ENCODE measurements at regions not wholly inside any gene's neighbourhood (a gene's known extent, or its start where the extent isn't known, plus 50 kb on each side); places are given as distances from the start of the nearest gene placed in this dataset.

DNA sequence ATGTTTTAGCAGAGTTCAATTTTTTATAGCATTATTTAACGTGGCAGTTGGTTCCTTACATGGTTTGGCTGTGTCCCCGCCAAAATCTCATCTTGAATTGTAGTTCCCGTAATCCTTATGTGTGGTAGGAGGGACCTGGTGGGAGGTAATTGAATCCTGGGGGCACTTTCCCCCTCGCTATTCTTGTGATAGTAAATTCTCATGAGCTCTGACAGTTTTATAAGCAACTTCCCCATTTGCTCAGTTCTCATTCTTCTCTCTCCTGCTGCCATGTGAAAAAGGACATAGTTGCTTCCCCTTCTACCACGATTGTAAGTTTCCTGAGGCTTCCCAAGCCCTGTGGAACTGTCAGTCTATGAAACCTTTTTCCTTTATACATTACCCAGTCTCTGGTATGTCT is 329.5 kb downstream of the GRIA2 start:
- Histone ChIP-seq H2AFZ (ENCODE audit: low read length) (no peak overlapping the region), H3K4me1 (ENCODE audit: insufficient read depth, low read length, poor library complexity, severe bottlenecking) (no peaks in the 10 kb centered on the region), H3K9me2 (ENCODE audit: insufficient read depth, low read length) (no peaks in the 10 kb centered on the region), H3K4me3 (ENCODE audit: low read depth, low read length, poor library complexity, severe bottlenecking) (no peak overlapping the region), H3K36me3 (ENCODE audit: insufficient read depth, low read length) (no peaks in the 10 kb centered on the region), H4K20me1 (ENCODE audit: insufficient read depth, low read length) (no peaks in the 10 kb centered on the region), H3K4me2 (ENCODE audit: low read length) (no peak overlapping the region), H3K27ac (ENCODE audit: low read depth, low read length, poor library complexity, severe bottlenecking) (no peak overlapping the region), H3K79me2 (ENCODE audit: insufficient read depth, low read depth, low read length) (no peaks in the 10 kb centered on the region), H3K9me3 (ENCODE audit: low read length) (no peaks in the 10 kb centered on the region)
- DNase-seq (ENCODE audit: low spot score), result no peak
- no TSS peak for BruUV-seq (replicated peaks)
- TF ChIP-seq, protein P1, sequence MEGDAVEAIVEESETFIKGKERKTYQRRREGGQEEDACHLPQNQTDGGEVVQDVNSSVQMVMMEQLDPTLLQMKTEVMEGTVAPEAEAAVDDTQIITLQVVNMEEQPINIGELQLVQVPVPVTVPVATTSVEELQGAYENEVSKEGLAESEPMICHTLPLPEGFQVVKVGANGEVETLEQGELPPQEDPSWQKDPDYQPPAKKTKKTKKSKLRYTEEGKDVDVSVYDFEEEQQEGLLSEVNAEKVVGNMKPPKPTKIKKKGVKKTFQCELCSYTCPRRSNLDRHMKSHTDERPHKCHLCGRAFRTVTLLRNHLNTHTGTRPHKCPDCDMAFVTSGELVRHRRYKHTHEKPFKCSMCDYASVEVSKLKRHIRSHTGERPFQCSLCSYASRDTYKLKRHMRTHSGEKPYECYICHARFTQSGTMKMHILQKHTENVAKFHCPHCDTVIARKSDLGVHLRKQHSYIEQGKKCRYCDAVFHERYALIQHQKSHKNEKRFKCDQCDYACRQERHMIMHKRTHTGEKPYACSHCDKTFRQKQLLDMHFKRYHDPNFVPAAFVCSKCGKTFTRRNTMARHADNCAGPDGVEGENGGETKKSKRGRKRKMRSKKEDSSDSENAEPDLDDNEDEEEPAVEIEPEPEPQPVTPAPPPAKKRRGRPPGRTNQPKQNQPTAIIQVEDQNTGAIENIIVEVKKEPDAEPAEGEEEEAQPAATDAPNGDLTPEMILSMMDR (conservative IDR thresholded peaks at IDR 0.05; ENCODE audit: low read length), result no peak
- no peak for TF ChIP-seq EZH2phosphoT487 (IDR thresholded peaks at IDR 0.05; ENCODE audit: borderline replicate concordance, low read depth, low read length)
- intact Hi-C loops (cut with micrococcal nuclease; ENCODE audit: unreplicated experiment), result no loop called here
- ChIA-PET CTCF (ENCODE audit: unreplicated experiment) (no interaction called here), POLR2A (no interaction called here)

DNA sequence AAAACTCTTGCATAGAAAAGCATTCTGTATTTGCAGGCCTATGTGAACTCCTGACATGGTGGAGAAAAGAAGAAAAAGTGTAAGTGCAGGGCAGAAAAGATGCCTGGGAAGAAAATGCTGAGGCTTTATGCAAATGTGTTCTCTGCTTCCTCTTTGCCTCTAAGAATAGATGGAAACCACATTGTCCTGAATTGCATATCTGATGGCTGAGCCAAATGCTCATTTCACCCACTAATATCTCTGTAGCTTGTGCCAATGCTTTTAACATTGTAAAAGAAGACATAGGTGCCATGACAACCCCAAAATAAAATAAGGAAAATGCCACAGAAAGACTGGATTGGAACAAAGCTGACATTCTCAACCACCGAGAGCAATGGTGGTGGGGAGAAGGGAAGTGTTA is 307.4 kb downstream of the GRIA2 start:
- Histone ChIP-seq H3K4me3 (ENCODE audit: low read depth, low read length, poor library complexity, severe bottlenecking) (no peak overlapping the region), H3K9me3 (ENCODE audit: low read length) (0 out of 2 replicates have a peak, but pooled peaks cover 11% of the 10 kb centered on the region), H4K20me1 (ENCODE audit: insufficient read depth, low read length) (no peaks in the 10 kb centered on the region), H3K9me2 (ENCODE audit: insufficient read depth, low read length) (no peaks in the 10 kb centered on the region), H3K27ac (ENCODE audit: low read depth, low read length, poor library complexity, severe bottlenecking) (no peak overlapping the region), H3K36me3 (ENCODE audit: insufficient read depth, low read length) (no peaks in the 10 kb centered on the region), H3K4me1 (ENCODE audit: insufficient read depth, low read length, poor library complexity, severe bottlenecking) (no peaks in the 10 kb centered on the region), H3K79me2 (ENCODE audit: insufficient read depth, low read depth, low read length) (no peaks in the 10 kb centered on the region), H3K4me2 (ENCODE audit: low read length) (no peak overlapping the region), H2AFZ (ENCODE audit: low read length) (no peak overlapping the region)
- no peak for DNase-seq (ENCODE audit: low spot score)
- no TSS peak for BruUV-seq (replicated peaks)
- TF ChIP-seq, protein P1 (conservative IDR thresholded peaks at IDR 0.05; ENCODE audit: low read length), result no peak
- TF ChIP-seq EZH2phosphoT487 (IDR thresholded peaks at IDR 0.05; ENCODE audit: borderline replicate concordance, low read depth, low read length), result no peak
- POLR2A ChIA-PET, result no interaction called here
- intact Hi-C loops (cut with micrococcal nuclease; ENCODE audit: unreplicated experiment), result no loop called here
- CTCF ChIA-PET (ENCODE audit: unreplicated experiment), result no interaction called here

DNA sequence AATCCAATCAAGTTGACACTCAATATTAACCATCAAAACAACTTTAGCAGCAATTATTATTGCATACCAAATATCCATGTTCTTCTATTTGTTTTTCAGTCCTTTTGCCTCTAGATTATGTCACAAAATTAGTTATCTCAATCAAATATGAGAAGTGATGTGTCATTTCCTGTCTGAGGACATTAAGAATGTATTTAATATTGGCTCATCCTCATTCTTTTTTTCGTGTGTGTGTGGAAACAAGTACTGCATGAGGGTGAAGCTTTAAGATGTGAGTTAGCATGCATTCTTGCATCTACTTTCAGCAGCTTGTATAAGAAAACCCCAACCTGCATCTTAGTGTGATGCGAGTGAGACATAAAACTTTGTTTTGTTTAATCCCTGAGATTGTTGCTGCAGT is 301.4 kb downstream of the GRIA2 start:
- Histone ChIP-seq H3K27ac (ENCODE audit: low read depth, low read length, poor library complexity, severe bottlenecking) (no peak overlapping the region), H2AFZ (ENCODE audit: low read length) (no peak overlapping the region), H3K9me2 (ENCODE audit: insufficient read depth, low read length) (no peaks in the 10 kb centered on the region), H3K9me3 (ENCODE audit: low read length) (0 out of 2 replicates have a peak, but pooled peaks cover 5% of the 10 kb centered on the region), H3K4me2 (ENCODE audit: low read length) (no peak overlapping the region), H3K4me3 (ENCODE audit: low read depth, low read length, poor library complexity, severe bottlenecking) (no peak overlapping the region), H3K4me1 (ENCODE audit: insufficient read depth, low read length, poor library complexity, severe bottlenecking) (no peaks in the 10 kb centered on the region), H3K36me3 (ENCODE audit: insufficient read depth, low read length) (no peaks in the 10 kb centered on the region), H4K20me1 (ENCODE audit: insufficient read depth, low read length) (no peaks in the 10 kb centered on the region), H3K79me2 (ENCODE audit: insufficient read depth, low read depth, low read length) (no peaks in the 10 kb centered on the region)
- DNase-seq (ENCODE audit: low spot score), result no peak
- ChIA-PET POLR2A (no interaction called here), CTCF (ENCODE audit: unreplicated experiment) (no interaction called here)
- no peak for TF ChIP-seq EZH2phosphoT487 (IDR thresholded peaks at IDR 0.05; ENCODE audit: borderline replicate concordance, low read depth, low read length)
- TF ChIP-seq, protein P1 (conservative IDR thresholded peaks at IDR 0.05; ENCODE audit: low read length), result no peak
- BruUV-seq (replicated peaks), result no TSS peak
- intact Hi-C loops (cut with micrococcal nuclease; ENCODE audit: unreplicated experiment), result no loop called here
